Right cardiac atrium (tissue), 5 donors: ENCODE measurements at regions not wholly inside any gene's neighbourhood (a gene's known extent, or its start where the extent isn't known, plus 50 kb on each side); places are given as distances from the start of the nearest gene placed in this dataset.

Experiments
- ATAC-seq, 2 donors: fragments of 200-7000 bp; cut with Tn5 transposase; one replicate each; pipeline versions ENCODE4 v1.8.0 to v1.9.1; 2020; ENCODE audit warnings: moderate library complexity in 2 of 2, mild to moderate bottlenecking in 1 of 2
- DNase-seq, 3 donors: peaks; one replicate each; pipeline ENCODE4 v3.0.0-alpha.2; 2020
- H3K27ac ChIP-seq: one replicate; pipeline ENCODE4 v1.5.1; 2013; ENCODE audit warnings: mild to moderate bottlenecking, low read length, control low read depth, moderate library complexity
- H3K27me3 ChIP-seq: one replicate; pipeline ENCODE4 v1.6.1; 2013; ENCODE audit not compliant: control insufficient read depth, insufficient read depth
- H3K4me1 ChIP-seq: one replicate; pipeline ENCODE4 v1.6.1; 2013; ENCODE audit warnings: low read length; ENCODE audit not compliant: control insufficient read depth, insufficient read depth
- H3K4me3 ChIP-seq: one replicate; pipeline ENCODE4 v1.5.1; 2013; ENCODE audit warnings: low read length, control low read depth
- H3K9me3 ChIP-seq: one replicate; pipeline ENCODE4 v1.6.1; 2013; ENCODE audit warnings: low read length; ENCODE audit not compliant: control insufficient read depth
- WGBS: extraction: QIAGEN DNeasy Blood & Tissue Kit; methylation state at CpG from one replicate; pipeline ENCODE4 v1.1.7; 2013; 5-methylcytosine and 5-hydroxymethylcytosine counted together
- intact Hi-C, 4 donors: fragments of 100-400 bp; cut with DNase I; formaldehyde crosslinking; loops; one replicate each; pipeline versions ENCODE4 v1.11.0 to v1.14.0; 2022 to 2023
- donor health status: healthy with polysubstance abuse.
- donor health status: DM: no; HTN: yes; CAD: no.
- donor health status: DM: no; HTN: no; CAD: no.
- donor health status: DM: no; HTN: yes; CAD: no; lungs with severe emphysema.
- donor health status: DM: yes; HTN: yes; CAD: no.

GRCh38 chr17:79316805-79317204 lies 242.2 kb downstream of the ENGASE start:
- no peaks in the 10 kb centered on the region for H3K4me1 ChIP-seq
- ATAC-seq = no peak
- H3K9me3 ChIP-seq = no peaks in the 10 kb centered on the region
- DNase-seq = no peak
- intact Hi-C loops = no loop called here
- WGBS = 70% methylated on average over 6 of the region's 6 CpGs
- H3K27me3 ChIP-seq = no peaks in the 10 kb centered on the region
- H3K4me3 ChIP-seq = no peak overlapping the region
- no peak overlapping the region for H3K27ac ChIP-seq

GRCh38 chr17:79315358-79316105 lies 240.9 kb downstream of the ENGASE start:
- WGBS = 24% methylated on average over 30 of the region's 30 CpGs
- Histone ChIP-seq H3K9me3 (no peaks in the 10 kb centered on the region), H3K4me1 (no peaks in the 10 kb centered on the region), H3K27ac (no peak overlapping the region), H3K27me3 (no peaks in the 10 kb centered on the region), H3K4me3 (no peak overlapping the region)
- ATAC-seq (no peak), DNase-seq (no peak)
- intact Hi-C loops = no loop called here

- no peaks in the 10 kb centered on the region for H3K4me1 ChIP-seq
- H3K4me3 ChIP-seq = no peak overlapping the region
- DNase-seq (no peak), ATAC-seq (no peak)
- H3K27ac ChIP-seq = no peak overlapping the region
- H3K9me3 ChIP-seq = no peaks in the 10 kb centered on the region
- intact Hi-C loops = no loop called here
- no peaks in the 10 kb centered on the region for H3K27me3 ChIP-seq
- 63% methylated on average over 13 of the region's 13 CpGs for WGBS
These were observed 240.2 kb downstream of the ENGASE start for GRCh38 chr17:79314617-79315357.

- Histone ChIP-seq H3K9me3 (no peaks in the 10 kb centered on the region), H3K27ac (no peak overlapping the region), H3K4me1 (peaks cover 2% of the 10 kb centered on the region), H3K27me3 (no peaks in the 10 kb centered on the region), H3K4me3 (no peak overlapping the region)
- DNase-seq = no peak
- no peak for ATAC-seq
- intact Hi-C loops = no loop called here
- 87% methylated on average over 4 of the region's 4 CpGs for WGBS
These were observed 236.7 kb downstream of the ENGASE start for GRCh38 chr17:79311373-79311772.

GRCh38 chr17:79306424-79307318 lies 232.0 kb downstream of the ENGASE start:
- H3K9me3 ChIP-seq = no peaks in the 10 kb centered on the region
- no peak overlapping the region for H3K27ac ChIP-seq
- no peaks in the 10 kb centered on the region for H3K27me3 ChIP-seq
- no peak overlapping the region for H3K4me3 ChIP-seq
- peaks cover 9% of the 10 kb centered on the region for H3K4me1 ChIP-seq
- intact Hi-C loops = no loop called here
- ATAC-seq (peak; percentile 61 to 89), DNase-seq (peak in 2 of 3 donors; percentile 38 to 57)
- 47% methylated on average over 26 of the region's 26 CpGs for WGBS

GRCh38 chr17:79305768-79306423 lies 231.3 kb downstream of the ENGASE start:
- peak; percentile 62 to 77 for ATAC-seq
- Histone ChIP-seq H3K4me3 (no peak overlapping the region), H3K27me3 (no peaks in the 10 kb centered on the region), H3K27ac (no peak overlapping the region), H3K4me1 (peaks cover 9% of the 10 kb centered on the region), H3K9me3 (no peaks in the 10 kb centered on the region)
- WGBS = 38% methylated on average over 29 of the region's 29 CpGs
- intact Hi-C loops = no loop called here
- peak; percentile 48 to 84 (median 69) for DNase-seq

- no peak for DNase-seq
- H3K27me3 ChIP-seq = no peaks in the 10 kb centered on the region
- no peak for ATAC-seq
- peaks cover 9% of the 10 kb centered on the region for H3K4me1 ChIP-seq
- intact Hi-C loops = no loop called here
- H3K9me3 ChIP-seq = no peaks in the 10 kb centered on the region
- WGBS = 46% methylated on average over 10 of the region's 10 CpGs
- no peak overlapping the region for H3K4me3 ChIP-seq
- H3K27ac ChIP-seq = no peak overlapping the region
These were observed 230.7 kb downstream of the ENGASE start for GRCh38 chr17:79305376-79305767.

GRCh38 chr17:79304884-79305283 lies 230.3 kb downstream of the ENGASE start:
- WGBS = 35% methylated on average over 13 of the region's 13 CpGs
- DNase-seq (no peak), ATAC-seq (no peak)
- no peaks in the 10 kb centered on the region for H3K9me3 ChIP-seq
- H3K27me3 ChIP-seq = no peaks in the 10 kb centered on the region
- H3K4me1 ChIP-seq = peaks cover 9% of the 10 kb centered on the region
- intact Hi-C loops = no loop called here
- no peak overlapping the region for H3K4me3 ChIP-seq
- no peak overlapping the region for H3K27ac ChIP-seq

GRCh38 chr17:79303641-79304205 lies 229.1 kb downstream of the ENGASE start:
- H3K27ac ChIP-seq = no peak overlapping the region
- H3K9me3 ChIP-seq = no peaks in the 10 kb centered on the region
- no peak overlapping the region for H3K4me3 ChIP-seq
- H3K27me3 ChIP-seq = no peaks in the 10 kb centered on the region
- intact Hi-C loops = no loop called here
- WGBS = 81% methylated on average over 7 of the region's 7 CpGs
- ATAC-seq (no peak), DNase-seq (no peak)
- H3K4me1 ChIP-seq = peaks cover 9% of the 10 kb centered on the region

- Histone ChIP-seq H3K9me3 (no peaks in the 10 kb centered on the region), H3K27ac (no peak overlapping the region), H3K27me3 (no peaks in the 10 kb centered on the region), H3K4me3 (no peak overlapping the region), H3K4me1 (peaks cover 8% of the 10 kb centered on the region)
- DNase-seq (no peak), ATAC-seq (no peak)
- WGBS = 71% methylated on average over 8 of the region's 8 CpGs
- intact Hi-C loops = no loop called here
These were observed 226.8 kb downstream of the ENGASE start for GRCh38 chr17:79301469-79301868.
